ENCODE measurements at regions not wholly inside any gene's neighbourhood (a gene's known extent, or its start where the extent isn't known, plus 50 kb on each side); places are given as distances from the start of the nearest gene placed in this dataset.

DNA sequence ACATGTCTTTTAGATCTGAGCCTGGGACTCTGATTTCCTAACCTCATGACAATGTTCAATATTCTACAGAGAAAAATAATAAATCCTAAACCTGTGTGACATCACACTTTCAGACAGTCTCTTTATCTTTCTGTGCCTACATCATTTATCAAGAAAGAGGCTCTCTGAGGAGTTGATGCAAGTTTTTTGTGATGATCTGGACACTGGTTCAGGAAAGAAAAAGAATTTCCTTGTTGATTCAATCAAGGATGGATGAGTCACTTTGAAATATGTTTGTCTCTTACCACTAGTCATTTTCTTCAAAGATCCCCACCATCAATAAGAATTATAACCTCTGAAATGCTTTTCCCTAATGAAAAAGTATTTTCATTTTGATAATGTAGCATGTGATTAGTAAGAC lies 404.6 kb downstream of the WDR72 start:
- TF ChIP-seq, protein P1, sequence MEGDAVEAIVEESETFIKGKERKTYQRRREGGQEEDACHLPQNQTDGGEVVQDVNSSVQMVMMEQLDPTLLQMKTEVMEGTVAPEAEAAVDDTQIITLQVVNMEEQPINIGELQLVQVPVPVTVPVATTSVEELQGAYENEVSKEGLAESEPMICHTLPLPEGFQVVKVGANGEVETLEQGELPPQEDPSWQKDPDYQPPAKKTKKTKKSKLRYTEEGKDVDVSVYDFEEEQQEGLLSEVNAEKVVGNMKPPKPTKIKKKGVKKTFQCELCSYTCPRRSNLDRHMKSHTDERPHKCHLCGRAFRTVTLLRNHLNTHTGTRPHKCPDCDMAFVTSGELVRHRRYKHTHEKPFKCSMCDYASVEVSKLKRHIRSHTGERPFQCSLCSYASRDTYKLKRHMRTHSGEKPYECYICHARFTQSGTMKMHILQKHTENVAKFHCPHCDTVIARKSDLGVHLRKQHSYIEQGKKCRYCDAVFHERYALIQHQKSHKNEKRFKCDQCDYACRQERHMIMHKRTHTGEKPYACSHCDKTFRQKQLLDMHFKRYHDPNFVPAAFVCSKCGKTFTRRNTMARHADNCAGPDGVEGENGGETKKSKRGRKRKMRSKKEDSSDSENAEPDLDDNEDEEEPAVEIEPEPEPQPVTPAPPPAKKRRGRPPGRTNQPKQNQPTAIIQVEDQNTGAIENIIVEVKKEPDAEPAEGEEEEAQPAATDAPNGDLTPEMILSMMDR (IDR thresholded peaks at IDR 0.05; ENCODE audit: low read length, missing control alignments) = no peak
- no peak for DNase-seq (ENCODE audit: low read depth)

DNA sequence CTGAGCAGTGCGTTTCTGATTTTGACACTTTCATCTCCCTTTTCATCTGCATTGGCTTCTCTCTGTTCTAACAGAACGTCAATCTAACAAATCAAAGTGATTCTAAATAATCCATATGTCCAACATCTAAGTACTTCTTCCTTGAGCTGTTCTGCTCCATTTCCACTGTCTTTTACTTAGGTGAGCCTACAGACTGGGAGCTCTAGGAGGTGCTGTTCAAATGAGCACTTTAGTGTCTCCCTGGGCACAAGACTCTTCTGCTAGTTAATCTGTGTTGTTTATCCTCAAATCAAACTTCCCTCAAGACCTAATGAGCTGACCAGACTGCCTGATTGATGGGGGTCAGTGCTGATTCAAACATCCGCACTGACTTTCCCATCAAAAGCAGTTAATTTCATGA lies 408.1 kb downstream of the WDR72 start:
- TF ChIP-seq, protein P1 (IDR thresholded peaks at IDR 0.05; ENCODE audit: low read length, missing control alignments) = no peak
- no peak overlapping the region for H3K4me3 ChIP-seq (replicated peaks; ENCODE audit: low read depth, low read length)
- DNase-seq (ENCODE audit: low read depth) = no peak

More for the DNA sequence above, 404.6 kb downstream of the WDR72 start:
- H3K4me3 ChIP-seq (replicated peaks; ENCODE audit: low read depth, low read length) = no peak overlapping the region

DNA sequence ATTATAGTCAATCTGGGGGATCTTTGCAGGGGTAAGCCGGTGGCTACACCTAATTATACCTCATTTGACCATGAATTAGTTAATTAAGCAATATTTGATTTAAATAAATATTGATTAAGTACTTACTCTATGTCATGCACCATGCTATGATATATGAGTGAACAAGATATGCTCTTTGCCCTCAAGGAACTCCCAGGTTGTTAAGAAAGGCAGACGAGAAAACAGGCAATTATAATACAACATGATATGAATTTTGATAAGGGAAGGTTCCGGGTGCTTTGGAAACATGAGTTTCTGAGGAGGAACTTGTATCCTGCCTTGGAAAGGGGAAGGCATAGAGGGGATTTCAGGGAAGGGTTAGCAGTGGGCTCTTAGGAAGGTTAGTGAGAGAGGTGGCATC lies 412.9 kb downstream of the WDR72 start:
- TF ChIP-seq, protein P1 (IDR thresholded peaks at IDR 0.05; ENCODE audit: low read length, missing control alignments) = no peak
- no peak overlapping the region for H3K4me3 ChIP-seq (replicated peaks; ENCODE audit: low read depth, low read length)
- no peak for DNase-seq (ENCODE audit: low read depth)

DNA sequence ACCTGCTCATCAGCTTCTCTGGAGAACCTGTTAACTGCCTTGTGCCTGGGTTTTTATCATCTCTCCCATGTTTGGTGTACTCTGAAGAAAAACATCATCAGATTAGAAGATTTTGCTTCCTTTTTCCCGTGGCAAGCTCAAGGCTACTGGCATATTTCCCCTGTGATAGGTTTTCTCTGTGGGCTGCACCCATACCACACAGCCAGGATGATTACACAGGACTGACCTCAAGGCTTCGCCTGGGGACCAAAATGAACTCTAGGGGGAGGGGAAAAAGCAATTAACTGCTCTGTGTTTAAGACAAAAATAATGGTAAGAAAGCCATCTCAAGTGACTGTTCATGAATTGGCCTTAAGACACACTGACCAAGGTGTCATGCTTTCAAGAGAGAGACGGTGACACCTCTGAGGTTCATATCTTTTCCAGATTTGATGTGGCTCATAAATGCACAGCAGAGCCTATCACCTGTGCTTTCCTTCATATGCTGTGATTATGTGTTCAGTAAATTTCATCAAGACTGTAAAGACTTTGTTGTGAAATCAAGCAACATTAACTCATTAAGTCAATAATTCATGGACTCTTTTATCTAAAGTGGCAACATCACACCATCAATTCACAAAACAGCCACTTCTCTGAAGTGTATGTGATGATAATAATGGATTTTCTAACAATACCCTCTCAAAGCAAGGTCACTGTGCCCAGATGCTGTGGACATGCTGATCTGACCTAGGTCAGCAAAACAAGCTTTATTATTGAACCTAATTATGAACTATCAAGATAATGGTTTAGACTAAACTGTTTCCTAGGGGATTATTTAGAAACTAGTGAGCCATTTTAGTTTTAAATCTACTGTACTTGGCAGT lies 427.9 kb downstream of the WDR72 start:
- no peak for DNase-seq (ENCODE audit: low read depth)
- TF ChIP-seq, protein P1 (IDR thresholded peaks at IDR 0.05; ENCODE audit: low read length, missing control alignments) = no peak
- no peak overlapping the region for H3K4me3 ChIP-seq (replicated peaks; ENCODE audit: low read depth, low read length)

DNA sequence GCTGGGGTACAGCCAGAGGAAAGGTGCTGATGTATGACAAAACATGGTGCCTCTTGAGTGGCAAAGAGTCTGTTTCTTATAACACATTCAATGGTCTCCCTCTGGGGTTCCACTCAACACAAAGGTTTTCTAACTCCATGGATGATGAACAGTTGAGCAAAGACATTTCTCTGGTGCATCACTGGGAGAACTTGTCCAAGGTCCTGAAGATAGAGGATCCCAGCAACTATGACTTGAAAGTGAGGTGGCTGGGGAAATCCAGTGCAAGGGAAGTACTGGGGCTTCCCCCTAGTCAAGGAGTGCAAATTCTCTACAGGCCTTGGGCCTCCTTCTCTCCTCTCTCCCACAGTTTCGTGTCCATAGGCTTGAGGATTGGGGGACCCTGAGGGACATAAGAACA lies 431.1 kb downstream of the WDR72 start:
- no peak overlapping the region for H3K4me3 ChIP-seq (replicated peaks; ENCODE audit: low read depth, low read length)
- TF ChIP-seq, protein P1 (IDR thresholded peaks at IDR 0.05; ENCODE audit: low read length, missing control alignments) = no peak
- DNase-seq (ENCODE audit: low read depth) = no peak

DNA sequence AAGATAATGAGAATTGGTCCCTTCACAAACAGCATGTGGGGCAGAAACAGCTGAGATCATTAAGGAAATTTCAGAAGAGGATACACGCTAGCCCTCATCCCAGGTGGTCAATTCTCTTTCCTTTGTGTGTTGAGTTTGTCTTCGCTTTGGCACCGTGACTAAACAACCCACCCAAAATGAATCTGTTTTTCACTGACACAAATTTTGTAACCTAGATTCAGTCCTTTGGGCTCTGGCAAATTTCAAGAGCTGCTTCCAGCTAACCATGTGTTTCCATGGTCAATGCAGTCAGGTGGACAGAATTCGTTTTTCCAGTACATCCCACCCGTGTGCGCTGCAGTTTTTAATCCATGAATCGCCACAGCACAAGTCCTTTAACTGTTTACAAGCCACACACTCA lies 435.4 kb downstream of the WDR72 start:
- TF ChIP-seq, protein P1 (IDR thresholded peaks at IDR 0.05; ENCODE audit: low read length, missing control alignments) = no peak
- H3K4me3 ChIP-seq (replicated peaks; ENCODE audit: low read depth, low read length) = no peak overlapping the region

DNA sequence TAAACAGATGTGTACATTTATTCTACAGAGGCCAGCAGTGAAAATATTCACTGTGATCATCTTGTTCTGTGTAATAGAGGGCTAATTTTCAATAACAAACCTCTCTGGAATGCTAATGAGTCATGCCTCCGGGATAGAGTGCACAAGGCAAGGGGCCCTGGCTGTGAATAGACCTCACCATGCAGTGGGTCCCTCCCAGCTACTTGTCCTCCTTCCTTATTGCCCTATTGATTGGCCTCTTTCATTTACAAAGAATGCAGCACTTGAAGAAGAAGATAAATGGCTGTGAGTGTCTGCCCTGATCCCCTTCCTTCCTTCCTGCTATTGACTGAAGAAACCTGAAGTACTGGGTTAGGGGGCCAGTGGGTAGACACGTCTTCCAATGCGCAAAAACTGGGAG lies 436.3 kb downstream of the WDR72 start:
- no peak for DNase-seq (ENCODE audit: low read depth)
- TF ChIP-seq, protein P1 (IDR thresholded peaks at IDR 0.05; ENCODE audit: low read length, missing control alignments) = no peak
- no peak overlapping the region for H3K4me3 ChIP-seq (replicated peaks; ENCODE audit: low read depth, low read length)

More for the DNA sequence above, 435.4 kb downstream of the WDR72 start:
- DNase-seq (ENCODE audit: low read depth) = no peak

Measured in fibroblast of pulmonary artery (primary cell).